Left hindlimb (tissue), 1 donor: ENCODE measurements at regions not wholly inside any gene's neighbourhood (a gene's known extent, or its start where the extent isn't known, plus 50 kb on each side); places are given as distances from the start of the nearest gene placed in this dataset.
"Not testable (repeated sequence)": the region's sequence is repeated elsewhere in the genome, so short reads cannot be mapped to it uniquely, and the experiment has no call there.

Experiments
- DNase-seq: peaks from one replicate; pipeline ENCODE4 v3.0.0-alpha.2; 2018

DNA sequence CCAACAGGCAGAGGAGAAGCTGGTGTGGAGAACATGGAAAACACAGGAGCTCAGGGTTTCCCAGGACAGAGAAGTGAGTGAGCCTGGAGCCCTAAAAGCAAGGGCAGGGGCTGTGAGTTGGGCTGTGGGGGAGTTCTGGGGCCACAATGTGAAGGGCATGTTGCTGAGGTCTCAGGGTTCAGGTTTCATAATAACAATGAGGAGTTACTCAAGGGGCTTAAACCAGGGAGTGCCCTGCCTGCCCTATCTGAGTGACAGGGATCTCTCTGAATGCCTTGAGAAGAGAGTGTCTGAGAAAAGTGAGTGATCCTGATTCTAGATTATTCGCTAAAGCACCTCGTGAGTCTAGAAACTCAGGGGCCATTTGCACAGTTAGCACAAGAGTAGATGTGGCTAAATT lies 129.6 kb downstream of the VPREB1 start:
- no peak for DNase-seq

DNA sequence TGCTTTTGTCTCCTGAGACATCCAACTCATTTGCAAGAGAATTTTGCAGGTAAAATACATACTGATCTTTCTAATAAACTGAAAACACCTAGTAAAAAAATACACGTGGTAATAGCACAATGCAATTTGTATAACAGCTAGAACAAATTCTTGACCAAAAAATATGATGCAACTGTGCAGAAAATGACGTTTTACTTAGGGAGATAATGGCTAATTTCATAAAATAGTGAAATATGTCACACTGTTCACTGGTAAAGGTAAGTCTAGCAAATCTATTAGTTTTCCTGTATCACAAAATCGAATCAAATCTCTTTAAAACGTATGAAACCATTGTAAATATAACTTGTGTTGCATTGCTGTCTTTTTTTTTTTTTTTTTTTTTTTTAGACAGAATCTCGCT lies 130.0 kb downstream of the VPREB1 start:
- DNase-seq, result no peak

DNA sequence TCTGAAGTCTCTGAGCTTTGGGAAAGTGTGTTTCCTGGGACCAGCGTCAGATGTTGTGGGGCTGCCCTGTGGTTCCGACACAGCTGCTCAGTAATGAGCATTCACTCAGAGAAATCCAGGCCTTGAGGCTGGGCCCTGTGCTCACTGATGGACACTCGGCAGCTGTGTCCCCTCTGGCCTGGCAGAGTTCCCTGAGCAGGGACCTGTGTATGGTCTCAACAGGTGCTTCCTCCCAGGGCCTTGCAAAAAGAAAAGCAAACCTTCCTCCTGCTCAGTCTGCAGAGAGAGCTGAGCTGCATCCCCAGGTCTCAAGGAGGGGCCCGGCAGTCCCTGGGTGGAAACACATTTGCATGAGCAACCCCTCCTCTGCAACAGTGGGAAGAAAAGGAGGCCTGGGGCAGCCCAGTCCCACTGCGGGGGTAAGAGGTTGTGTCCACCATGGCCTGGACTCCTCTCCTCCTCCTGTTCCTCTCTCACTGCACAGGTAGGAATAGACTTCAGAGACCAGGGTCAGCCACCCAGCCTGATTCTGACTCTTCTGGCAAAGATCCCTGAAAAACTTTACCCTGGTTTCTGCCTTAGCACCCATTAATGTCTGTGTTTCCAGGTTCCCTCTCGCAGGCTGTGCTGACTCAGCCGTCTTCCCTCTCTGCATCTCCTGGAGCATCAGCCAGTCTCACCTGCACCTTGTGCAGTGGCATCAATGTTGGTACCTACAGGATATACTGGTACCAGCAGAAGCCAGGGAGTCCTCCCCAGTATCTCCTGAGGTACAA lies 131.2 kb downstream of the VPREB1 start:
- DNase-seq, result peak; percentile 69

DNA sequence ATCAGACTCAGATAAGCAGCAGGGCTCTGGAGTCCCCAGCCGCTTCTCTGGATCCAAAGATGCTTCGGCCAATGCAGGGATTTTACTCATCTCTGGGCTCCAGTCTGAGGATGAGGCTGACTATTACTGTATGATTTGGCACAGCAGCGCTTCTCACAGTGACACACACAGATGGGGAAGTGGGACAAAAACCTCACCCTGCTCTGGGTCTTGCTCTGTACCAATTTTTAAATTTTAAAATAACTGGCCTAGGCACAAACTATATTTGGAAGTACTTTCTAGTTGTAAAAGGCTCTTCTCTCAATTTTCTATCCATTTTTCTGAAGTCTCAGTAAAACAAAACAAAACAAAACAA lies 131.7 kb downstream of the VPREB1 start:
- no peak for DNase-seq

DNA sequence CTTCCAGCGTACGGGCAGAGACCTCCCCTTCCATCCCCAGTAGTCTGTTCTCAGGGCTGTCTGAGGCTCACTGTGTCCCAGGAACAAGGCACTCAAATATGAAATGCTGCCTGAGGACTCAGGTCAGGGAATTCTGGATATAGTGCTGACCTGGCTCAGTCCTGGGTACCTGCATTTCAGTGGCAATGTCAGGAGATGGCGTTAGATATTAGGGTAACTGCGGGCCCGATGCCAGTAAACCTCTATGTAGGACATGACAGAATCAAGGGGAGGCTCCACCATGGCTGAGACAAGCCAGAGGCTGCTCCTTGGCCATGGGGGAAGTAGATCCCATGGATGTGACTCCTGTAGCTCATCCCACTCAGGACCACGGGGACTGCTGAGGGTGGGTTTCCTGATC lies 131.7 kb downstream of the ZNF280B start:
- not testable (repeated sequence) for DNase-seq

DNA sequence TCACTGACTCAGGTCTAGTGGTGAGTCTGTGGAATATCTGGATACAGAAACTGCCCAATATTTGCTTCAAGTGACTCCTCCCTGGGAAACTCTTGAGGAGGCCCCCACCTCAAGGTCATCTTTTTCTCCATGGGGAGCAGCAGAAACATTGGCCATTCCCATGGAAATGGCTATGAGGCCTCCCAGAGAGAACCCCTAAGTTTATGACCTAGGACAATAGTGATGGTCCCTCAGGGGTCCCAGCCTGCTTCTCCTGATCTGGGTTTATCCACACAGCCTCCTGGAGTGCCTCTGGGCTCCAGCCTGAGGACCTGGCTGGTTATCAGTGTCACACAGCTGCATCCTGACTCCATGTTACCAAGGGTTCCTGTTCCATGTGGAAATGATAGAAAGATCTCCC lies 131.2 kb downstream of the ZNF280B start:
- DNase-seq, result no peak

GRCh38 chr22:22378446-22379415 lies 129.8 kb downstream of the ZNF280B start:
- DNase-seq, result no peak

DNA sequence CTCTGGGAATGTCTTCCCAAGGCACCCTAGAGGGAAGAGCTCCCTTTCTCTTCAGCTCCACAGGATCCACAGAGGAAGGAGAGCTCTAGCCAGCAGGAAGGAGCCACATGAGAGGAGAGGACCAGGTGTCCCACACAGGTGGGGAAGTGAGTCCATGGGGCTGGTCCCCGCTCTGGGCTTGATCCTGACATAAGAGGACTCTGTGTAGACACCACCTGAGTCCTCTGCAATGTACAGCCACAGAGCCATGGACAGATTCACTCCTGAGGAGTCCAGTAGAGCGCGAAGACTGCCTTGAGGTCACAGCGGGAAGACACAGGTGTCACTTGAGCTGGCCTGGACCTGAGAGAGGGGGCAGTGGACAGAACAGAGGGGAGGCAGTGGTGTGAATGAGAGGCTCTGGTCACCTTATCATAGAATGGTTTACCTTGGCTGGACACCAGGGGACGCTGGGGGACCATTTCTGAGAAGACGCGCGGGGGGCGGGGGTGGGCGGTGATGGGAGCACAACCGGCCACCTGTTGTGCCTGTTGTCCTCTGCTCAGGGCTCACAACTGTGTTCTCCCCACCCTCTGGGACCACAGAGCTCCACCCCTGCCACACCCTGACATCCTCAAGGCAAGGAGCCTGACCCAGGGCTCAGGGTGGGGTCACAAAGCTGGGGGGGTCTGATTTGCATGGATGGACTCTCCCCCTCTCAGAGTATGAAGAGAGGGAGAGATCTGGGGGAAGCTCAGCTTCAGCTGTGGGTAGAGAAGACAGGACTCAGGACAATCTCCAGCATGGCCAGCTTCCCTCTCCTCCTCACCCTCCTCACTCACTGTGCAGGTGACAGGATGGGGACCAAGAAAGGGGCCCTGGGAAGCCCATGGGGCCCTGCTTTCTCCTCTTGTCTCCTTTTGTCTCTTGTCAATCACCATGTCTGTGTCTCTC lies 128.2 kb downstream of the ZNF280B start:
- peak; percentile 47 for DNase-seq

- not testable (repeated sequence) for DNase-seq
These were observed 127.2 kb downstream of the ZNF280B start for GRCh38 chr22:22381292-22381691.

DNA sequence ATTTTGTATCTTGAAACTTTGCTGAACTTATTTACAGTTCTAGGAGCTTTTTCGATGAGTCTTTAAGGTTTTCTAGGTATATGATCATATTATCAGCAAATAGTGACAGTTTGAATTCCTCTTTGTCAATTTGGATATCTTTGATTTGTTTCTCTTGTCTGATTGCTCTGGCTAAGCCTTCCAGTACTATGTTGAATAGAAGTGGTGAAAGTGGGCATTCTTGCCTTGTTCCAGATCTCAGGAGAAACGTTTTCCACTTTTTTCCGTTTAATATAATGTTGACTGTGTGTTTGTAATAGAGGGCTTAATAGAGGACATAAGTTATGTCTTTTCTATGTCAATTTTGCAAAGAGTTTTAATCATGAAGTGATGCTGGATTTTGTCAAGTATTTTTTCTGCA lies 124.3 kb downstream of the ZNF280B start:
- no peak for DNase-seq

- DNase-seq, result no peak
These were observed 123.8 kb downstream of the ZNF280B start for GRCh38 chr22:22384668-22385244.

GRCh38 chr22:22386602-22387385 lies 121.7 kb downstream of the ZNF280B start:
- DNase-seq, result no peak

DNA sequence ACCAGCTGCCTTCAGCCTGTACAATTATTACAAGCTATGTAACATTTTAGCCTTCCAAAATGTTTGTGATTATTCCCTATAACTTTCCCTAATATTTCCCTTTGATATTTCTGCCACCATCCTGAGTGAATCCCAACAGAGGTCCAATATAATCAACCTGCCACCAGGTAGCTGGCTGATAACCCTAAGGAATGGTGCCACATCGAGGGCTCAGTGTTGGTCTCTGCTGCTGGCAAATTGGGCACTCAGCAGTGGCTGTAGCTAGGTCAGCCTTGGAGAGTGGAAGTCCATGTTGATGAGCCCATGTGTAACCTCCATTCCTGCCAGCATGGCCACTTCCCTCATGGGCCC lies 121.2 kb downstream of the ZNF280B start:
- no peak for DNase-seq

DNA sequence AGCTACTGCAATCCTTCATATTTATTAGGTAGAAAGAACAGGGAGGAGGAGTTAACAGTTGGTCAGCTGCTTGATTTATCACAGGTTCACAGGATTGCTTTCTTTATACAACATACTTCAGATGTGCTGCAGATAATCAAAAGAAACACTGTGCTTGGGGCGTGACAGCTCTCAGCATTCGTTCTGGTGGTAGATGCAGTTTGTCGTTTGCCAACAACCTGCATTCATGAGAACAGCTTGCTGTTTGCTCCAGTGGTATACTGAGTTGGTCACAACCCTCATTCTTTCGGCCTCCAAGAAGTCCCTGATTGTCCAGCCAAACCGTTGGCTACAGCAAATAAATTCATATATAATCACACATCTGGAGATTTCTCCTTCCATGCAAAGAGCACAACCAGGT lies 120.5 kb downstream of the ZNF280B start:
- no peak for DNase-seq

DNA sequence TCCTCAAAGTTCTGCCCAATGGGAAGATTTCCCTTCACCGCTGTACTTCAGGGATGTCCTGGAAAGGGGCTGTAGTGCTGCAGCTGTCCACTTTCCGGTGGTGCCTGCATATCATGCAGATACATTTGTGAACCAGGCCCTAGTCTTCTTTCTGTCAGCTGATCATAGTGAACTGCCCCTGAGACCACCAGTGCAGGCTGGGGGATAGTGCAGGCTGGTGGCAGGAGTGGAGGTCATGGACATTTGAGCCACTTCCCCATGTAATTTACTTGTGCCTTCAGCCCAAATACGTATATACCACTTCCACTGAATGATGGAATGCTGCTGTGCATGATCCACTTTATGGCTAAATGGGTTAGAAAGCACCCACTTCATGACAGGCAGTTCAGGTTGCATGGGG lies 120.0 kb downstream of the ZNF280B start:
- DNase-seq, result no peak

DNA sequence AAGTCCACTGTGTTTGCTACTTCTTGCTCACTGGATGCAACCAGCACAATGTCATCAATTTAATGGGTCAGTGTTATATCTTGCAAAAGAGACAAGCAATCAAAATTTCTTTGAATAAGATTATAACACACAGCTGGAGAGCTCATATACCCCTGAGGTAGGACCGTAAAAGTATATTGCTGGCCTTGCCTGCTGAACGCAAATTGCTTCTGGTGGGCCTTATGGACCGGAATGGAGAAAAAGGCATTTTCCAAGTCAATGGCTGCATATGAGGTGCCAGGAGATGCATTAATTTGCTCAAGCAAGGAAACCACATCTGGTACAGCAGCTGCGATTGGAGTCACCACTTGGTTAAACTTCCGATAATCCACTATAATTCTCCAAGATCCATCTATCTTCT lies 119.1 kb downstream of the ZNF280B start:
- DNase-seq, result no peak

- DNase-seq, result no peak
These were observed 117.6 kb downstream of the ZNF280B start for GRCh38 chr22:22390989-22391388.

- no peak for DNase-seq
These were observed 117.0 kb downstream of the ZNF280B start for GRCh38 chr22:22391543-22391942.

GRCh38 chr22:22392131-22392530 lies 116.4 kb downstream of the ZNF280B start:
- no peak for DNase-seq

DNA sequence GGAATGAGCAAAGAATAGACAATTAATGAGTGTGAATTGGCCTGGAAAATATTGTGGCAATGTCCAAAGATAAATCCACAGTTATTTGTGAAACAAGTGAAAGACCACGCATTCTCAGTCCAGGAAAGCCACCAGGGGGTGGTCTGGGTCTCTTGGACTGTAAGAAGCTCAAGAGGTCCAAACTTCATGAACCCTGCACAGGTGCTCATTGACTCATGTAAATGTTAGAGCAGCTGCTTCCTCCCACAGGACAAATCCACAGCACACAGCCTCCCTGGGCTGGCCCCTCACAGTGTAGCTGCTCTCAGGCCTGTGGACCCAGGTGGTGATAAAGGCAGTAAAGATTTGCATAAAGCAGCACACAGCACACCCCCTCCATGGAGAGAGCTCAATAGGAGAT lies 114.0 kb downstream of the ZNF280B start:
- DNase-seq, result no peak

- DNase-seq, result no peak
These were observed 113.3 kb downstream of the ZNF280B start for GRCh38 chr22:22395245-22395644.
